ENCODE measurements at regions not wholly inside any gene's neighbourhood (a gene's known extent, or its start where the extent isn't known, plus 50 kb on each side); places are given as distances from the start of the nearest gene placed in this dataset.

DNA sequence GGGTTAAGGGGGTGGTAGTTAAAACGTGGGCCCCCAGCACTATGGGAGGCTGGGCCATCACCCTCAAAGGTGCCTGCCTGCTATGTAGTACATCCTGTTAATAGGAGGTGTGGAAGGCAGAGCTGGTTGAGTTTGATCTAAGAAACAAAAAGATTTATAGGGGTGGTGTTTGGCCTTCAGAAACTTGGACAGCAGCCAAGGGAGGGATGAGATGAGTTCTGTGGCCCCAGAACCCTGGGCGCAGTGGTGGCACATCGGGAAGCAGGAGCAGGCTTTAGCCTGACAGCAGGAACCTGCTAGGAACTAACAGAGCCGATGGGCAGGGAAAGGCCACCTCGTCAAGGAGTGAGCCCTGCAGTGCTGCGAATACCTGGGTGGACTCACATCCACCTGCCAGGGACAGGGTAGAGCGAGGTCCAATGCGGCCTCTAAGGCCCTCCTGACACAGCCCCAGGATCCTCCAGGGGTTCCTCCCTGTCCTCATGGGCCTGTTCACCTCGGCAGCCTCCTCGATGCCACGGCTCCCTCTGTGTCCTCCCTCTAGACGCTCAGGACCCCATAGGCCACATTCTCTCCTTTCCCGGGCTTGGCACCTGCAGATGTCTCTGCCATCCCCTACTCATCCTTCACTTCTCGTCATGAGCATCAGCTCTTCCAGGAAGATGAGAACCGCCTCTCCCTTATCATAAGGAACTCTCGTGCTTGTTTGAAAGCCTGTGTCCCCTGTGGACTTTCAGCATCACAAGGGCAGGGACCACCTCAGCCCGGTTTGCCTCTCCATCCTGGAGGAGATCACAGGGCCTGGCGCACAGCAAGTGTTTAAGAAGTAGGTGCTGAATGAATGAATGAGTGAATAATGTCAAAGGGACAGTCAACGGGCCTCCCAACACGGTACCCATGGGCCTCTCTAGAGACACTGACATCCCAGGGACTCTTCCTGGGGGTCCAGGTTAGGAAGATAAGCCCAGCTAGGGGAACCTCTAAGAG is 103.5 kb upstream of the TNRC6C start:
- H3K9ac ChIP-seq (ENCODE audit: low read length): no peak overlapping the region
- no peaks in the 10 kb centered on the region for H4K20me1 ChIP-seq (ENCODE audit: low read depth, low read length)
- no peaks in the 10 kb centered on the region for H3K27me3 ChIP-seq (ENCODE audit: low read length)
- no peaks in the 10 kb centered on the region for H3K9me3 ChIP-seq (ENCODE audit: insufficient read depth, low read length)
- H3K4me3 ChIP-seq (ENCODE audit: insufficient read depth, low read length, poor library complexity, severe bottlenecking): no peak overlapping the region
- no peaks in the 10 kb centered on the region for H3K36me3 ChIP-seq (ENCODE audit: low read length)
- H3K79me2 ChIP-seq (ENCODE audit: insufficient read depth, low read length): no peaks in the 10 kb centered on the region
- no peaks in the 10 kb centered on the region for H3F3A ChIP-seq (ENCODE audit: insufficient read depth)
- no peaks in the 10 kb centered on the region for H3K9me2 ChIP-seq (replicated peaks; ENCODE audit: insufficient read depth, low read length)
- H2AFZ ChIP-seq (ENCODE audit: low read depth, low read length, severe bottlenecking): no peak overlapping the region
- TF ChIP-seq, protein P1, sequence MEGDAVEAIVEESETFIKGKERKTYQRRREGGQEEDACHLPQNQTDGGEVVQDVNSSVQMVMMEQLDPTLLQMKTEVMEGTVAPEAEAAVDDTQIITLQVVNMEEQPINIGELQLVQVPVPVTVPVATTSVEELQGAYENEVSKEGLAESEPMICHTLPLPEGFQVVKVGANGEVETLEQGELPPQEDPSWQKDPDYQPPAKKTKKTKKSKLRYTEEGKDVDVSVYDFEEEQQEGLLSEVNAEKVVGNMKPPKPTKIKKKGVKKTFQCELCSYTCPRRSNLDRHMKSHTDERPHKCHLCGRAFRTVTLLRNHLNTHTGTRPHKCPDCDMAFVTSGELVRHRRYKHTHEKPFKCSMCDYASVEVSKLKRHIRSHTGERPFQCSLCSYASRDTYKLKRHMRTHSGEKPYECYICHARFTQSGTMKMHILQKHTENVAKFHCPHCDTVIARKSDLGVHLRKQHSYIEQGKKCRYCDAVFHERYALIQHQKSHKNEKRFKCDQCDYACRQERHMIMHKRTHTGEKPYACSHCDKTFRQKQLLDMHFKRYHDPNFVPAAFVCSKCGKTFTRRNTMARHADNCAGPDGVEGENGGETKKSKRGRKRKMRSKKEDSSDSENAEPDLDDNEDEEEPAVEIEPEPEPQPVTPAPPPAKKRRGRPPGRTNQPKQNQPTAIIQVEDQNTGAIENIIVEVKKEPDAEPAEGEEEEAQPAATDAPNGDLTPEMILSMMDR (IDR thresholded peaks at IDR 0.05; ENCODE audit: insufficient read depth, low read length, poor library complexity, severe bottlenecking): no peak
- TF ChIP-seq EZH2phosphoT487 (conservative IDR thresholded peaks at IDR 0.05; ENCODE audit: low read length): no peak
- no peak overlapping the region for H3K4me2 ChIP-seq (ENCODE audit: low read depth, low read length, poor library complexity, severe bottlenecking)
- no peak overlapping the region for H3K27ac ChIP-seq (ENCODE audit: low read depth, low read length)

DNA sequence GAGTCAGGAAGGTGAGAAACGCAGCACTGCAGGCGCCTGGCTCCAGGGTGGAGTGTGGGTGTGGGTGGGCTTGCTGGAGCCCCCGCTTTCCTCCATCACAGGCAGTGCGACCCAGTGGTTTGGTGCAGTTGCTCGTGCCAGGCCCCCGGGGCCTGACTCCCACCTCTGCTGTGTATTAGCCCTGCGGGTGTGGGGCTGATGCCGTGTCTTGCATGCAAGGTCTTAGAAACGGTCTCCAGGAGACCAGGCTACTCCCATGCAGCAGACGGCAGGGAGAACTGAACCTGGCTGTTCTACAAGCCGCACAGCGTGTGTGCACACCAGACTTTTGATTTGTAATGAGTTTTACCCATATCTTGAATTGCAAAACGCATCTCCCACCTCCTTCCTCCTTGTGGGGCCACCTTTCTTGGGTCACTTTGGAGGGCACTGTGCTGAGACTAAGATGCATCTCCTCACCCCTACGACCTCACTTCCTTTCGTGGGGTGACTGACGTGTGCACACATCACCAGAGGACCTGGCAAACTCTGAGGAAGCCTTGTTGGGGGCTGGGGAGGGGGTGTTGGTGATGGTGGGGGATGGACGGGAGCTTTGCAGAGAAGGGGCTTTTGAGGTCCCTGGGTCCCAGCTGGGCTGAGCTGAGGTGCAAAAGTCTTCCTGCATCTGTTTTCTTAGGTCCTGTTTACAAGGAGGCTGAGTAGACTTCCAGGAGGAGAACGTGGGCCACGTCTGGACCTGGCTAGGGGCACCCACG is 101.8 kb upstream of the TNRC6C start:
- no peaks in the 10 kb centered on the region for H3K27me3 ChIP-seq (ENCODE audit: low read length)
- H4K20me1 ChIP-seq (ENCODE audit: low read depth, low read length): no peaks in the 10 kb centered on the region
- H3K36me3 ChIP-seq (ENCODE audit: low read length): no peaks in the 10 kb centered on the region
- H3K4me3 ChIP-seq (ENCODE audit: insufficient read depth, low read length, poor library complexity, severe bottlenecking): no peak overlapping the region
- H3K79me2 ChIP-seq (ENCODE audit: insufficient read depth, low read length): no peaks in the 10 kb centered on the region
- H3F3A ChIP-seq (ENCODE audit: insufficient read depth): no peaks in the 10 kb centered on the region
- no peak overlapping the region for H2AFZ ChIP-seq (ENCODE audit: low read depth, low read length, severe bottlenecking)
- H3K9me2 ChIP-seq (replicated peaks; ENCODE audit: insufficient read depth, low read length): no peaks in the 10 kb centered on the region
- TF ChIP-seq, protein P1 (IDR thresholded peaks at IDR 0.05; ENCODE audit: insufficient read depth, low read length, poor library complexity, severe bottlenecking): no peak
- TF ChIP-seq EZH2phosphoT487 (conservative IDR thresholded peaks at IDR 0.05; ENCODE audit: low read length): no peak
- no peak overlapping the region for H3K9ac ChIP-seq (ENCODE audit: low read length)
- H3K9me3 ChIP-seq (ENCODE audit: insufficient read depth, low read length): no peaks in the 10 kb centered on the region
- H3K27ac ChIP-seq (ENCODE audit: low read depth, low read length): no peak overlapping the region
- no peak overlapping the region for H3K4me2 ChIP-seq (ENCODE audit: low read depth, low read length, poor library complexity, severe bottlenecking)

DNA sequence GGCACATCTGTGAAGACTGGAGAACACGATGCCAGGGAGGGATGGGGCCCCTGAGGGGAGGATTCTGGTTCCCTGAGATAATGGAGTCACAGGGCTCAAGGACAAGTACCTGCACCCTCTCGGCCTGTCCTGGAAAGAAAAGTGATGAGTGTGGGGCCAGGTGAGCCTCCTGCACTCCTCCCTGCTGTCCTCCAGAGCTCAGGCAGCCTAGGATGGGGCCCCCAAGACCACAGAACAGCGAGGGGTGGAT is 101.3 kb upstream of the TNRC6C start:
- Histone ChIP-seq H3K27me3 (ENCODE audit: low read length) (no peaks in the 10 kb centered on the region), H3K27ac (ENCODE audit: low read depth, low read length) (no peak overlapping the region), H3K4me3 (ENCODE audit: insufficient read depth, low read length, poor library complexity, severe bottlenecking) (no peak overlapping the region), H3K4me2 (ENCODE audit: low read depth, low read length, poor library complexity, severe bottlenecking) (no peak overlapping the region), H3K9me3 (ENCODE audit: insufficient read depth, low read length) (no peaks in the 10 kb centered on the region), H3K36me3 (ENCODE audit: low read length) (no peaks in the 10 kb centered on the region), H3F3A (ENCODE audit: insufficient read depth) (no peaks in the 10 kb centered on the region), H3K79me2 (ENCODE audit: insufficient read depth, low read length) (no peaks in the 10 kb centered on the region), H3K9ac (ENCODE audit: low read length) (no peak overlapping the region), H3K9me2 (replicated peaks; ENCODE audit: insufficient read depth, low read length) (no peaks in the 10 kb centered on the region), H4K20me1 (ENCODE audit: low read depth, low read length) (no peaks in the 10 kb centered on the region), H2AFZ (ENCODE audit: low read depth, low read length, severe bottlenecking) (no peak overlapping the region)
- TF ChIP-seq, protein P1 (IDR thresholded peaks at IDR 0.05; ENCODE audit: insufficient read depth, low read length, poor library complexity, severe bottlenecking): no peak
- no peak for TF ChIP-seq EZH2phosphoT487 (conservative IDR thresholded peaks at IDR 0.05; ENCODE audit: low read length)
